Large intestine (tissue), 3 donors: ENCODE measurements at regions not wholly inside any gene's neighbourhood (a gene's known extent, or its start where the extent isn't known, plus 50 kb on each side); places are given as distances from the start of the nearest gene placed in this dataset.

Experiments
- DNase-seq, 2 donors: peaks; one replicate each; pipeline versions ENCODE4 v3.0.0 to v3.0.0-alpha.2; 2013
- H3K27ac ChIP-seq: one replicate; pipeline ENCODE4 v1.5.1; 2013; ENCODE audit warnings: low read length
- H3K27me3 ChIP-seq: 2 replicates; pipeline ENCODE4 v1.6.1; 2013; ENCODE audit warnings: low read length; ENCODE audit not compliant: control insufficient read depth, insufficient read depth
- H3K36me3 ChIP-seq: 2 replicates; pipeline ENCODE4 v1.6.1; 2013; ENCODE audit warnings: low read length; ENCODE audit not compliant: control insufficient read depth, insufficient read depth
- H3K4me1 ChIP-seq: one replicate; pipeline ENCODE4 v1.6.1; 2013; ENCODE audit warnings: low read length; ENCODE audit not compliant: control insufficient read depth, insufficient read depth
- H3K4me3 ChIP-seq: one replicate; pipeline ENCODE4 v1.5.1; 2013; ENCODE audit warnings: low read length
- H3K9me3 ChIP-seq: one replicate; pipeline ENCODE4 v1.6.1; 2013; ENCODE audit warnings: mild to moderate bottlenecking, low read depth, low read length, moderate library complexity; ENCODE audit not compliant: control insufficient read depth
- WGBS: methylation state at CpG from one replicate; pipeline ENCODE4 v1.1.5; 2013; ENCODE audit warnings: low lambda C conversion rate; ENCODE audit not compliant: insufficient coverage; 5-methylcytosine and 5-hydroxymethylcytosine counted together

GRCh38 chr2:3128786-3129185 lies 248.8 kb downstream of the EIPR1 start:
- Histone ChIP-seq H3K9me3 (no peaks in the 10 kb centered on the region), H3K4me1 (no peaks in the 10 kb centered on the region), H3K27me3 (no peaks in the 10 kb centered on the region), H3K36me3 (no peaks in the 10 kb centered on the region), H3K4me3 (no peak overlapping the region), H3K27ac (no peak overlapping the region)
- DNase-seq: no peak
- WGBS: no CpG with 5 or more reads among the region's 7 CpGs

- H3K9me3 ChIP-seq: no peaks in the 10 kb centered on the region
- H3K27me3 ChIP-seq: no peaks in the 10 kb centered on the region
- no peak for DNase-seq
- H3K27ac ChIP-seq: peak overlapping the region; percentile 56
- H3K4me1 ChIP-seq: no peaks in the 10 kb centered on the region
- no CpG with 5 or more reads among the region's 5 CpGs for WGBS
- no peaks in the 10 kb centered on the region for H3K36me3 ChIP-seq
- no peak overlapping the region for H3K4me3 ChIP-seq
These were observed 249.9 kb downstream of the EIPR1 start for GRCh38 chr2:3127710-3128109.

GRCh38 chr2:3126911-3127621 lies 250.6 kb downstream of the EIPR1 start:
- no peak overlapping the region for H3K4me3 ChIP-seq
- 100% methylated on average over 1 of the region's 23 CpGs for WGBS
- no peaks in the 10 kb centered on the region for H3K36me3 ChIP-seq
- no peaks in the 10 kb centered on the region for H3K4me1 ChIP-seq
- H3K27me3 ChIP-seq: no peaks in the 10 kb centered on the region
- peak; percentile 9 to 12 for DNase-seq
- no peaks in the 10 kb centered on the region for H3K9me3 ChIP-seq
- peak overlapping the region; percentile 47 for H3K27ac ChIP-seq

- no peak overlapping the region for H3K27ac ChIP-seq
- H3K9me3 ChIP-seq: no peaks in the 10 kb centered on the region
- H3K27me3 ChIP-seq: no peaks in the 10 kb centered on the region
- no peak overlapping the region for H3K4me3 ChIP-seq
- H3K4me1 ChIP-seq: no peaks in the 10 kb centered on the region
- no peaks in the 10 kb centered on the region for H3K36me3 ChIP-seq
- DNase-seq: no peak
- WGBS: no CpG with 5 or more reads among the region's 14 CpGs
These were observed 251.3 kb downstream of the EIPR1 start for GRCh38 chr2:3126171-3126910.

- DNase-seq: no peak
- H3K4me3 ChIP-seq: no peak overlapping the region
- H3K27ac ChIP-seq: no peak overlapping the region
- no peaks in the 10 kb centered on the region for H3K27me3 ChIP-seq
- no peaks in the 10 kb centered on the region for H3K4me1 ChIP-seq
- no peaks in the 10 kb centered on the region for H3K9me3 ChIP-seq
- H3K36me3 ChIP-seq: no peaks in the 10 kb centered on the region
- no CpG with 5 or more reads among the region's 10 CpGs for WGBS
These were observed 251.9 kb downstream of the EIPR1 start for GRCh38 chr2:3125761-3126130.

- Histone ChIP-seq H3K4me3 (no peak overlapping the region), H3K27me3 (no peaks in the 10 kb centered on the region), H3K27ac (no peak overlapping the region), H3K9me3 (no peaks in the 10 kb centered on the region), H3K4me1 (no peaks in the 10 kb centered on the region), H3K36me3 (no peaks in the 10 kb centered on the region)
- WGBS: no CpG with 5 or more reads among the region's 26 CpGs
- no peak for DNase-seq
These were observed 252.4 kb downstream of the EIPR1 start for GRCh38 chr2:3125001-3125760.

GRCh38 chr2:3122525-3122924 lies 255.1 kb downstream of the EIPR1 start:
- no peak for DNase-seq
- WGBS: 78% methylated on average over 1 of the region's 2 CpGs
- H3K4me3 ChIP-seq: no peak overlapping the region
- no peaks in the 10 kb centered on the region for H3K27me3 ChIP-seq
- H3K27ac ChIP-seq: no peak overlapping the region
- no peaks in the 10 kb centered on the region for H3K4me1 ChIP-seq
- no peaks in the 10 kb centered on the region for H3K36me3 ChIP-seq
- no peaks in the 10 kb centered on the region for H3K9me3 ChIP-seq

- H3K36me3 ChIP-seq: no peaks in the 10 kb centered on the region
- no peaks in the 10 kb centered on the region for H3K27me3 ChIP-seq
- WGBS: no CpG with 5 or more reads among the region's 2 CpGs
- H3K4me3 ChIP-seq: no peak overlapping the region
- no peaks in the 10 kb centered on the region for H3K4me1 ChIP-seq
- H3K9me3 ChIP-seq: no peaks in the 10 kb centered on the region
- DNase-seq: no peak
- H3K27ac ChIP-seq: no peak overlapping the region
These were observed 256.0 kb downstream of the EIPR1 start for GRCh38 chr2:3121601-3122000.

- no peak overlapping the region for H3K27ac ChIP-seq
- H3K9me3 ChIP-seq: no peaks in the 10 kb centered on the region
- no CpG with 5 or more reads among the region's 7 CpGs for WGBS
- no peaks in the 10 kb centered on the region for H3K36me3 ChIP-seq
- no peak for DNase-seq
- H3K4me3 ChIP-seq: no peak overlapping the region
- no peaks in the 10 kb centered on the region for H3K4me1 ChIP-seq
- no peaks in the 10 kb centered on the region for H3K27me3 ChIP-seq
These were observed 259.9 kb downstream of the EIPR1 start for GRCh38 chr2:3117650-3118216.

- no peaks in the 10 kb centered on the region for H3K4me1 ChIP-seq
- no peaks in the 10 kb centered on the region for H3K27me3 ChIP-seq
- no peaks in the 10 kb centered on the region for H3K9me3 ChIP-seq
- H3K27ac ChIP-seq: no peak overlapping the region
- H3K4me3 ChIP-seq: no peak overlapping the region
- H3K36me3 ChIP-seq: no peaks in the 10 kb centered on the region
- no CpG with 5 or more reads among the region's 14 CpGs for WGBS
- no peak for DNase-seq
These were observed 261.2 kb downstream of the EIPR1 start for GRCh38 chr2:3116371-3116770.
